SK-N-MC (cell line): ENCODE measurements at regions not wholly inside any gene's neighbourhood (a gene's known extent, or its start where the extent isn't known, plus 50 kb on each side); places are given as distances from the start of the nearest gene placed in this dataset.

ENCODE experiments used
- EZH2 ChIP-seq: fragments of 200-600 bp; sonication (generic); IDR thresholded peaks from one replicate; pipeline ENCODE4 v1.6.1; 2017; ENCODE audit warnings: antibody characterized with exemption
- POLR2AphosphoS5 ChIP-seq: IDR thresholded peaks from 2 replicates; pipeline ENCODE4 v1.6.1; 2012; ENCODE audit warnings: mild to moderate bottlenecking, low read depth, low read length, borderline replicate concordance

GRCh38 chr20:50333812-50334211, 143.2 kb downstream of the CEBPB start:
- TF ChIP-seq EZH2 (no peak), POLR2AphosphoS5 (no peak)
